HL-60 (cell line): ENCODE measurements at regions not wholly inside any gene's neighbourhood (a gene's known extent, or its start where the extent isn't known, plus 50 kb on each side); places are given as distances from the start of the nearest gene placed in this dataset.
"Not testable (repeated sequence)": the region's sequence is repeated elsewhere in the genome, so short reads cannot be mapped to it uniquely, and the experiment has no call there.

Experiments used
- GABPA ChIP-seq: IDR thresholded peaks from 2 replicates; pipeline ENCODE4 v1.6.1; 2012; ENCODE audit warnings: low read depth
- POLR2AphosphoS5 ChIP-seq: IDR thresholded peaks from 2 replicates; pipeline ENCODE4 v1.6.1; 2012; ENCODE audit warnings: low read depth
- SPI1 ChIP-seq: IDR thresholded peaks from 2 replicates; pipeline ENCODE4 v1.6.1; 2012; ENCODE audit warnings: low read depth, mild to moderate bottlenecking, borderline replicate concordance
- TF ChIP-seq, protein P1 (sequence below): IDR thresholded peaks from one replicate; pipeline ENCODE4 v1.5.1; 2011; ENCODE audit warnings: low read length, control low read depth, inconsistent platforms; ENCODE audit not compliant: insufficient read depth
- TF ChIP-seq, protein P2 (sequence below): IDR thresholded peaks from 2 replicates; pipeline ENCODE4 v1.6.1; 2012; ENCODE audit warnings: low read depth; ENCODE audit not compliant: insufficient replicate concordance

DNA sequence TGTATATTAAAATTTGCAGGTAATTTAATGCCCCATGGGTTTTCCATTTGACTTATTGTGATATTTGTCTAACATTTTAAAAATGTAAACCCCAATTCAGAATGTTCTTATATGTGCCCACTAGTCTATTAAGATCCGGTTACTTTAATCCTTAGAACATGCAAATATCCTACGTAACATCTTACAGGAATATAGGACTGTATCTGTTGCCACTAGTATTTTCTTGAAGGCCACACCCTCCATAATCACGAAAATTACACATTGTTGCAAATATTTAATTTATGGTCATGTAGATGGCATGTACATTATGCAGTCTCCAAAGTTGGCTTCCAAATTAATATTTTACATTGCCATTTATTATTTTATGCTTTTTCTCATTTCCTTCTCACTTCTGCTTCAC, 329.2 kb upstream of the NOTCH2NLA start:
- TF ChIP-seq, protein P1, sequence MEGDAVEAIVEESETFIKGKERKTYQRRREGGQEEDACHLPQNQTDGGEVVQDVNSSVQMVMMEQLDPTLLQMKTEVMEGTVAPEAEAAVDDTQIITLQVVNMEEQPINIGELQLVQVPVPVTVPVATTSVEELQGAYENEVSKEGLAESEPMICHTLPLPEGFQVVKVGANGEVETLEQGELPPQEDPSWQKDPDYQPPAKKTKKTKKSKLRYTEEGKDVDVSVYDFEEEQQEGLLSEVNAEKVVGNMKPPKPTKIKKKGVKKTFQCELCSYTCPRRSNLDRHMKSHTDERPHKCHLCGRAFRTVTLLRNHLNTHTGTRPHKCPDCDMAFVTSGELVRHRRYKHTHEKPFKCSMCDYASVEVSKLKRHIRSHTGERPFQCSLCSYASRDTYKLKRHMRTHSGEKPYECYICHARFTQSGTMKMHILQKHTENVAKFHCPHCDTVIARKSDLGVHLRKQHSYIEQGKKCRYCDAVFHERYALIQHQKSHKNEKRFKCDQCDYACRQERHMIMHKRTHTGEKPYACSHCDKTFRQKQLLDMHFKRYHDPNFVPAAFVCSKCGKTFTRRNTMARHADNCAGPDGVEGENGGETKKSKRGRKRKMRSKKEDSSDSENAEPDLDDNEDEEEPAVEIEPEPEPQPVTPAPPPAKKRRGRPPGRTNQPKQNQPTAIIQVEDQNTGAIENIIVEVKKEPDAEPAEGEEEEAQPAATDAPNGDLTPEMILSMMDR: not testable (repeated sequence)
- TF ChIP-seq POLR2AphosphoS5, GABPA, SPI1: not testable (repeated sequence)
- TF ChIP-seq, protein P2, sequence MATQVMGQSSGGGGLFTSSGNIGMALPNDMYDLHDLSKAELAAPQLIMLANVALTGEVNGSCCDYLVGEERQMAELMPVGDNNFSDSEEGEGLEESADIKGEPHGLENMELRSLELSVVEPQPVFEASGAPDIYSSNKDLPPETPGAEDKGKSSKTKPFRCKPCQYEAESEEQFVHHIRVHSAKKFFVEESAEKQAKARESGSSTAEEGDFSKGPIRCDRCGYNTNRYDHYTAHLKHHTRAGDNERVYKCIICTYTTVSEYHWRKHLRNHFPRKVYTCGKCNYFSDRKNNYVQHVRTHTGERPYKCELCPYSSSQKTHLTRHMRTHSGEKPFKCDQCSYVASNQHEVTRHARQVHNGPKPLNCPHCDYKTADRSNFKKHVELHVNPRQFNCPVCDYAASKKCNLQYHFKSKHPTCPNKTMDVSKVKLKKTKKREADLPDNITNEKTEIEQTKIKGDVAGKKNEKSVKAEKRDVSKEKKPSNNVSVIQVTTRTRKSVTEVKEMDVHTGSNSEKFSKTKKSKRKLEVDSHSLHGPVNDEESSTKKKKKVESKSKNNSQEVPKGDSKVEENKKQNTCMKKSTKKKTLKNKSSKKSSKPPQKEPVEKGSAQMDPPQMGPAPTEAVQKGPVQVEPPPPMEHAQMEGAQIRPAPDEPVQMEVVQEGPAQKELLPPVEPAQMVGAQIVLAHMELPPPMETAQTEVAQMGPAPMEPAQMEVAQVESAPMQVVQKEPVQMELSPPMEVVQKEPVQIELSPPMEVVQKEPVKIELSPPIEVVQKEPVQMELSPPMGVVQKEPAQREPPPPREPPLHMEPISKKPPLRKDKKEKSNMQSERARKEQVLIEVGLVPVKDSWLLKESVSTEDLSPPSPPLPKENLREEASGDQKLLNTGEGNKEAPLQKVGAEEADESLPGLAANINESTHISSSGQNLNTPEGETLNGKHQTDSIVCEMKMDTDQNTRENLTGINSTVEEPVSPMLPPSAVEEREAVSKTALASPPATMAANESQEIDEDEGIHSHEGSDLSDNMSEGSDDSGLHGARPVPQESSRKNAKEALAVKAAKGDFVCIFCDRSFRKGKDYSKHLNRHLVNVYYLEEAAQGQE: not testable (repeated sequence)
